ENCODE measurements at regions not wholly inside any gene's neighbourhood (a gene's known extent, or its start where the extent isn't known, plus 50 kb on each side); places are given as distances from the start of the nearest gene placed in this dataset.

DNA sequence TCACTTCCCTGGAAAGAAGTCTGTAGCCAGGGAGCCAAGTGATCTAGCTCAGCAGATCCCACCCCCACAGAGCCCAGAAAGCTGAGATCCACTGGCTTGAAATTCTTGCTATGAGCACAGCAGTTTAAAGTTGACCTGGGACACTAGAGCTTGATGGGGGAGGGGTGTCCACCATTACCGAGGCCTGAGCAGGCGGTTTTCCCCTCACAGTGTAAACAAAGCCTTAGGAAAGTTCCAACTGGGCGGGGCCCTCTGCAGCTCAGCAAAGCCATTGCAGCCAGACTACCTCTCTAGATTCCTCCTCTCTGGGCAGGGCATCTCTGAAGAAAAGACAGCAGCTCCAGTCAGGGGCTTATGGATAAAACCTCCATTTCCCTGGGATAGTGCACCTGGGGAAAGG, 887.2 kb upstream of the LRATD1 start:
- no peak overlapping the region for H3K27ac ChIP-seq (ENCODE audit: insufficient read depth, low read length)
- H3K4me2 ChIP-seq (ENCODE audit: extremely low read depth, insufficient read depth, low read length): no peak overlapping the region
- H3K4me1 ChIP-seq (ENCODE audit: control insufficient read depth, extremely low read depth, insufficient read depth, low read length): no peaks in the 10 kb centered on the region
- no peaks in the 10 kb centered on the region for H4K20me1 ChIP-seq (ENCODE audit: control insufficient read depth, extremely low read depth, insufficient read depth, low read length)
- peak in 1 of 2 donors; percentile 1 for DNase-seq (ENCODE audit: low read depth in 2 of 2)
- no peaks in the 10 kb centered on the region for H3K27me3 ChIP-seq (ENCODE audit: control insufficient read depth, insufficient read depth, low read length)
- no peak overlapping the region for H3K9ac ChIP-seq (ENCODE audit: insufficient read depth, low read length)
- H3K79me2 ChIP-seq (ENCODE audit: control insufficient read depth, insufficient read depth, low read length): no peaks in the 10 kb centered on the region
- no peak overlapping the region for H2AFZ ChIP-seq (ENCODE audit: low read length)
- no peak overlapping the region for H3K4me3 ChIP-seq (replicated peaks in 1 of 4; ENCODE audit: control extremely low read depth in 1 of 4, insufficient read depth in 1 of 4, low read depth in 3 of 4, low read length in 4 of 4)
- H3K9me3 ChIP-seq (ENCODE audit: control insufficient read depth, insufficient read depth, low read depth, low read length): no peaks in the 10 kb centered on the region
- TF ChIP-seq EZH2 (IDR thresholded peaks at IDR 0.05; ENCODE audit: low read length, missing control alignments): no peak
- TF ChIP-seq, protein P1, sequence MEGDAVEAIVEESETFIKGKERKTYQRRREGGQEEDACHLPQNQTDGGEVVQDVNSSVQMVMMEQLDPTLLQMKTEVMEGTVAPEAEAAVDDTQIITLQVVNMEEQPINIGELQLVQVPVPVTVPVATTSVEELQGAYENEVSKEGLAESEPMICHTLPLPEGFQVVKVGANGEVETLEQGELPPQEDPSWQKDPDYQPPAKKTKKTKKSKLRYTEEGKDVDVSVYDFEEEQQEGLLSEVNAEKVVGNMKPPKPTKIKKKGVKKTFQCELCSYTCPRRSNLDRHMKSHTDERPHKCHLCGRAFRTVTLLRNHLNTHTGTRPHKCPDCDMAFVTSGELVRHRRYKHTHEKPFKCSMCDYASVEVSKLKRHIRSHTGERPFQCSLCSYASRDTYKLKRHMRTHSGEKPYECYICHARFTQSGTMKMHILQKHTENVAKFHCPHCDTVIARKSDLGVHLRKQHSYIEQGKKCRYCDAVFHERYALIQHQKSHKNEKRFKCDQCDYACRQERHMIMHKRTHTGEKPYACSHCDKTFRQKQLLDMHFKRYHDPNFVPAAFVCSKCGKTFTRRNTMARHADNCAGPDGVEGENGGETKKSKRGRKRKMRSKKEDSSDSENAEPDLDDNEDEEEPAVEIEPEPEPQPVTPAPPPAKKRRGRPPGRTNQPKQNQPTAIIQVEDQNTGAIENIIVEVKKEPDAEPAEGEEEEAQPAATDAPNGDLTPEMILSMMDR (conservative IDR thresholded peaks at IDR 0.05 in 1 of 2, IDR thresholded peaks at IDR 0.05 in 1 of 2; ENCODE audit: low read depth in 1 of 2, low read length in 2 of 2): no peak
- no peaks in the 10 kb centered on the region for H3K36me3 ChIP-seq (ENCODE audit: control insufficient read depth, insufficient read depth, low read length)

- Histone ChIP-seq H3K27ac (ENCODE audit: insufficient read depth, low read length) (no peak overlapping the region), H4K20me1 (ENCODE audit: control insufficient read depth, extremely low read depth, insufficient read depth, low read length) (no peaks in the 10 kb centered on the region), H3K4me2 (ENCODE audit: extremely low read depth, insufficient read depth, low read length) (no peak overlapping the region), H2AFZ (ENCODE audit: low read length) (no peak overlapping the region), H3K4me1 (ENCODE audit: control insufficient read depth, extremely low read depth, insufficient read depth, low read length) (no peaks in the 10 kb centered on the region), H3K9me3 (ENCODE audit: control insufficient read depth, insufficient read depth, low read depth, low read length) (no peaks in the 10 kb centered on the region), H3K36me3 (ENCODE audit: control insufficient read depth, insufficient read depth, low read length) (no peaks in the 10 kb centered on the region), H3K9ac (ENCODE audit: insufficient read depth, low read length) (no peak overlapping the region), H3K4me3 (replicated peaks in 1 of 4; ENCODE audit: control extremely low read depth in 1 of 4, insufficient read depth in 1 of 4, low read depth in 3 of 4, low read length in 4 of 4) (no peak overlapping the region), H3K79me2 (ENCODE audit: control insufficient read depth, insufficient read depth, low read length) (no peaks in the 10 kb centered on the region), H3K27me3 (ENCODE audit: control insufficient read depth, insufficient read depth, low read length) (no peaks in the 10 kb centered on the region)
- no peak for DNase-seq (ENCODE audit: low read depth in 2 of 2)
- no peak for TF ChIP-seq EZH2 (IDR thresholded peaks at IDR 0.05; ENCODE audit: low read length, missing control alignments)
- TF ChIP-seq, protein P1 (conservative IDR thresholded peaks at IDR 0.05 in 1 of 2, IDR thresholded peaks at IDR 0.05 in 1 of 2; ENCODE audit: low read depth in 1 of 2, low read length in 2 of 2): no peak
These were observed 880.6 kb upstream of the LRATD1 start for GRCh38 chr2:13751955-13752354.

DNA sequence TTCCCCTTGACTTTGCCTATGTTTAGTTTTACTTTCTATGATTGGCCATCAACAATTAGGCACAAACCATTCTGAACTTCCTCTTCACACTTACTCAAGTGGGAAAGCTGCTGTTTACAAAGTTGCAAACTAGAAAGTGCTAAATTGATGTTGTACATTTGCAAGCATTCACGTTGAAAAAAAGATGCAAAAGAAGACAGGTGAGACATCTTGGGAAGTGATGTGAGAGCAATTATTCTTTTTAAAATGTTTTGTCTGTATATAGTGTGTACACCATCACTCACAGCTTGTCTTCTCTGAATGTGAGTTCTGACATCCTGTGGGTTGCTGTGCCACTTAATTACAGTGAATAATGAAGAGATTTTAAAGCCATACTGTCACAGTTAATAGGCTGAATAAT, 874.1 kb upstream of the LRATD1 start:
- H3K36me3 ChIP-seq (ENCODE audit: control insufficient read depth, insufficient read depth, low read length): no peaks in the 10 kb centered on the region
- no peak overlapping the region for H3K27ac ChIP-seq (ENCODE audit: insufficient read depth, low read length)
- no peak for TF ChIP-seq EZH2 (IDR thresholded peaks at IDR 0.05; ENCODE audit: low read length, missing control alignments)
- TF ChIP-seq, protein P1 (conservative IDR thresholded peaks at IDR 0.05 in 1 of 2, IDR thresholded peaks at IDR 0.05 in 1 of 2; ENCODE audit: low read depth in 1 of 2, low read length in 2 of 2): no peak
- H3K4me3 ChIP-seq (replicated peaks in 1 of 4; ENCODE audit: control extremely low read depth in 1 of 4, insufficient read depth in 1 of 4, low read depth in 3 of 4, low read length in 4 of 4): no peak overlapping the region
- H3K4me2 ChIP-seq (ENCODE audit: extremely low read depth, insufficient read depth, low read length): no peak overlapping the region
- no peaks in the 10 kb centered on the region for H3K9me3 ChIP-seq (ENCODE audit: control insufficient read depth, insufficient read depth, low read depth, low read length)
- H3K4me1 ChIP-seq (ENCODE audit: control insufficient read depth, extremely low read depth, insufficient read depth, low read length): no peaks in the 10 kb centered on the region
- no peak overlapping the region for H3K9ac ChIP-seq (ENCODE audit: insufficient read depth, low read length)
- no peaks in the 10 kb centered on the region for H3K27me3 ChIP-seq (ENCODE audit: control insufficient read depth, insufficient read depth, low read length)
- DNase-seq (ENCODE audit: low read depth in 2 of 2): no peak
- no peaks in the 10 kb centered on the region for H3K79me2 ChIP-seq (ENCODE audit: control insufficient read depth, insufficient read depth, low read length)
- no peaks in the 10 kb centered on the region for H4K20me1 ChIP-seq (ENCODE audit: control insufficient read depth, extremely low read depth, insufficient read depth, low read length)
- H2AFZ ChIP-seq (ENCODE audit: low read length): no peak overlapping the region
